ENCODE measurements at regions not wholly inside any gene's neighbourhood (a gene's known extent, or its start where the extent isn't known, plus 50 kb on each side); places are given as distances from the start of the nearest gene placed in this dataset.

DNA sequence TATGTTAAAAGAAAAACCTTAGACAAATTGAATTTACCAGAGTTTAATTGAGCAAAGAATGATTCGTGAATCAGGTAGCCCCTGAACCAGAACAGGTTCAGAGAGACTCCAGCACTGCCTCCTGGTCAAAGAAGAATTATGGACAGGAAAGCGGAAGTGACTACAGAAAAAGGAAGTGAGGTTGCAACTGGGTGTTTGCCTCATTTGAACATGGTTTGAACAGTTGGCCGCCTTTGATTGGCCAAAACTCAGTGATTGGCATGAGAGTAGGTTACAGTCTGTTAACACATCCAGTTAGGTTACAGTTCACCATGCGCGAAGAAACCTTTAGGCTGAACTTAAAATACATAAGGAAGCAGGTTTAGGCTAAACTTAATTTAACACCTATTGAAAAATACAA is 248.8 kb downstream of the TFAP2A start:
- TF ChIP-seq, protein P1, sequence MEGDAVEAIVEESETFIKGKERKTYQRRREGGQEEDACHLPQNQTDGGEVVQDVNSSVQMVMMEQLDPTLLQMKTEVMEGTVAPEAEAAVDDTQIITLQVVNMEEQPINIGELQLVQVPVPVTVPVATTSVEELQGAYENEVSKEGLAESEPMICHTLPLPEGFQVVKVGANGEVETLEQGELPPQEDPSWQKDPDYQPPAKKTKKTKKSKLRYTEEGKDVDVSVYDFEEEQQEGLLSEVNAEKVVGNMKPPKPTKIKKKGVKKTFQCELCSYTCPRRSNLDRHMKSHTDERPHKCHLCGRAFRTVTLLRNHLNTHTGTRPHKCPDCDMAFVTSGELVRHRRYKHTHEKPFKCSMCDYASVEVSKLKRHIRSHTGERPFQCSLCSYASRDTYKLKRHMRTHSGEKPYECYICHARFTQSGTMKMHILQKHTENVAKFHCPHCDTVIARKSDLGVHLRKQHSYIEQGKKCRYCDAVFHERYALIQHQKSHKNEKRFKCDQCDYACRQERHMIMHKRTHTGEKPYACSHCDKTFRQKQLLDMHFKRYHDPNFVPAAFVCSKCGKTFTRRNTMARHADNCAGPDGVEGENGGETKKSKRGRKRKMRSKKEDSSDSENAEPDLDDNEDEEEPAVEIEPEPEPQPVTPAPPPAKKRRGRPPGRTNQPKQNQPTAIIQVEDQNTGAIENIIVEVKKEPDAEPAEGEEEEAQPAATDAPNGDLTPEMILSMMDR (conservative IDR thresholded peaks at IDR 0.05; ENCODE audit: low read length) = no peak
- DNase-seq (ENCODE audit: low read depth) = no peak
- H3K4me3 ChIP-seq (ENCODE audit: low read length) = no peak overlapping the region

DNA sequence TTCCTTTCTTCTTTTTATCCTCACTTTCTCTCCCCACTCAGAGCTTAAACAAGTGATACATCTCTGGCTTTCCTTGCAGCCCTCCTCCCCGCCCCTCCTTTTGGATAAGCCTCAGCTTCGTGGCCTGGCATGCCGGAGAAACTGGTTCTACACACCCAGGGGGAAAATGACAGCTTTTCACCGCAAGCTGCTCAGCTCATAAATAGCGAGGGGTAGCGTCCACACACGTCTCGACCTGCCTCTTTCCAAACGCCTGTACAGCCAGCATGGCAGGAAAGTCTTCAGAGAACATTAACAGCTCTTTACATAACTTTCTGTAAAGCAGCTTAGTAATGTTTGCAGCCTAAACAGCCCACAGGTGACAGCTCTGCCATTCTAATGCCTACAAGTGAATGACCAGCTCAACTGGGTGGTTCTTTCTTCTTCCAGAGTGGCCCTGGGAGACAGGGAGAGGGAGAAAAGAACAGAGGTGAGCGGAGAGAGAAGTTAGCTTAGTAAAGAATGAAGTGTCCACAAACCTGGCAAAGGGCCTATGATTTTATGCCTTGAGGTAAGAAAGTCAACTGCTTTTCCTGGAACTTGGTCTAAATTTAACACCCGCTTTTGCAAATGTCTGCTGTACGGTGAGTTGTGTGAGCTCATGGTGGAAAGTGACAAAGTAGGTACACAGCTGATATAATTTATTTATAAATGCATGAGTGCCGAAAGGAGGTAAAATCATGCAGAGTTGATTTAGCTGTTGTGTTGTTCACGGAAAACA is 251.5 kb downstream of the TFAP2A start:
- no peak for DNase-seq (ENCODE audit: low read depth)
- TF ChIP-seq, protein P1 (conservative IDR thresholded peaks at IDR 0.05; ENCODE audit: low read length) = no peak
- H3K4me3 ChIP-seq (ENCODE audit: low read length) = no peak overlapping the region

DNA sequence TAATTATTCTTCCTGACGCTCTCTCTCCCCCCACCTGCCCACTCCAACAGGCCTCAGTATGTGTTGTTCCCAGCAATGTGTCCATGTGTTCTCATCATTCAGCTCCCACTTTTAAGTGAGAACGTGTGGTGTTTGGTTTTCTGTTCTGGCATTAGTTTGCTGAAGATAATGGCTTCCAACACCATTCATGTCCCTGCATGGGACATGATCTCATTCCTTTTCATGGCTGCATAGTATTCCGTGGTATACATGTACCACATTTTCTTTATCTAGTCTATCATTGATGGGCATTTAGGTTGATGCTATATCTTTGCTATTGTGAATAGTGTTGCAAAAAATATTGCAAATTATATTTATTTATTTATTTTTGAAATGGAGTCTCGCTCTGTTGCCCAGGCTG is 258.0 kb downstream of the TFAP2A start:
- no peak overlapping the region for H3K4me3 ChIP-seq (ENCODE audit: low read length)
- TF ChIP-seq, protein P1 (conservative IDR thresholded peaks at IDR 0.05; ENCODE audit: low read length) = no peak
- no peak for DNase-seq (ENCODE audit: low read depth)

DNA sequence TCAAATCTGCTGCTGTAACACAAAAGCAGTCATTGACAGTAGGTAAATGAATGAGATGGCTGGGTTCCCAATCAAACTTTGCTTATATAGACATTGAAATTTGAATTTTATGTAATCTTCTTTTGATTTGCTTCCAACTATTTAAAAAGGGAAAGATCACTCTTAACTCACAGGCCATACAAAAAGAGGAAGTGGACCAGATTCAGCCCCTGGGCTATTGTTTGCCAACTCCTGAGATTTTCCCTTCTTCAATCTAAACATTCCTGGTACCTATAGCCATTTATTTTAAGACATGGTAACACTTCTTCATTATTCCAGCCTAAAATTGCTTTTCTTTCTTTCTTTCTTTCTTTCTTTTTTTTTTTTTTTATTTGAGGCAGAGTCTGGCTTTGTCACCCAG is 260.6 kb downstream of the TFAP2A start:
- no peak overlapping the region for H3K4me3 ChIP-seq (ENCODE audit: low read length)
- TF ChIP-seq, protein P1 (conservative IDR thresholded peaks at IDR 0.05; ENCODE audit: low read length) = no peak
- DNase-seq (ENCODE audit: low read depth) = no peak

DNA sequence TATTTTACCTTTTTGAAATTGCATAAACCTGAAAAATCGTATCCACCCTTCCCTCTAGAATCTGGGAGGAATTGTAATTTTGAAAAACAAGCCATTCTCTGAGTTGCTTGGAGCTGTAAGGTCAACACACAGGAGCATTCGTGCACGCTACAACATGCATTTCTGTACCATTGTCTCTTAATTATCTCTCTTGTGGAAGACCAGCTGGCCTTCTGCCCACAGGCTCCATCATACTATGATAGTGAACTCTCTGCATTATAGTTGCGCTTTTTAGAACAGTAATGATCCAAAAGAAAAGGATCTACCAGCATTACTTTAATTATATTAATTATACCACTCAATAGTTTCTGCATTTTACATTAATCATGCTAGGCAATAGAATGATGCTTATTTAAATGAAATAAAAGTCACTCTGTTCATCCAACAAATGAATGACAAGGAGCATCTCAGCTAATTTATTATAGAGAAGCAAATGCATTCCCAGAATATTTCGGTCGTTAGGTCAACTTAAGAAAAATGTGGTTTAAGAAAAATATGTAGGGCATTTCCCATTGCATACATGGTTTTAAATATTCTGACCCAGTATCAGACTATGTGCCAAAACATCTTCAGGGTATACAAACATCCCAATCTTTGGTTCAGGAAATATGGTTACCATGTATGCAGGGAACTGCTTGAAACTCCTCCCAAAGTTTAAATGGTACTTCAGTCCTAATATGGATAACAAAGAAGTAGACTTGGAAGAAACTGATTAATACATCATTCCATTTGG is 263.5 kb downstream of the TFAP2A start:
- no peak for DNase-seq (ENCODE audit: low read depth)
- TF ChIP-seq, protein P1 (conservative IDR thresholded peaks at IDR 0.05; ENCODE audit: low read length) = no peak
- H3K4me3 ChIP-seq (ENCODE audit: low read length) = no peak overlapping the region

DNA sequence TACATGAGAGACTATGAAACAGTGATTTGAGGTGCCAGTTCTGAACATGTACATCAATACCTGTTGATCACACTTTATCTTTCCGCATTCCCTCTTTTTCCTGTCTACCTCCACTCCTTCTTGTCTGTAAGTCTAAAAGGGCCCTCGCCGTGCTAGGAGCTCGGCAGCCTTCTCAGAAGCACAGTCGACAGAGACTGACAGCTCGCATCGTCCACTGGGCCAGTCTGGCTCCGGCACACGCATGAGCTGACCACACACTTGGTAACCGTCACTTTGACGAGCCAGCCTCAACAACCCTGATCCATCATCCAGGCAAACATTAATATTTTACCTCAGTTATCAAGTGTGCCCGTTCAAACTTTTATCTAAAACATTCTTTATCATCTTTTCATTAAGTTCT is 265.3 kb downstream of the TFAP2A start:
- no peak overlapping the region for H3K4me3 ChIP-seq (ENCODE audit: low read length)
- TF ChIP-seq, protein P1 (conservative IDR thresholded peaks at IDR 0.05; ENCODE audit: low read length) = no peak
- no peak for DNase-seq (ENCODE audit: low read depth)

Data from AG10803 (cell line).